HCT116 (cell line): ENCODE measurements at regions not wholly inside any gene's neighbourhood (a gene's known extent, or its start where the extent isn't known, plus 50 kb on each side); places are given as distances from the start of the nearest gene placed in this dataset.

Experiments used
- ELF1 ChIP-seq: IDR thresholded peaks from 2 replicates; pipeline ENCODE4 v1.6.1; 2012; ENCODE audit warnings: low read depth, borderline replicate concordance
- EZH2phosphoT487 ChIP-seq: fragments of 200-600 bp; IDR thresholded peaks from 2 replicates; pipeline ENCODE4 v1.6.1; 2018; ENCODE audit warnings: antibody characterized with exemption, borderline replicate concordance
- POLR2A ChIP-seq: IDR thresholded peaks from 2 replicates; pipeline ENCODE4 v1.7.0; 2011; ENCODE audit warnings: borderline replicate concordance; ENCODE audit not compliant: insufficient read depth, insufficient read length; ENCODE audit errors: extremely low read depth
- POLR2AphosphoS5 ChIP-seq: IDR thresholded peaks from 2 replicates; pipeline ENCODE4 v1.6.1; 2011; ENCODE audit warnings: mild to moderate bottlenecking, low read depth, low read length, moderate library complexity
- RAD21 ChIP-seq: IDR thresholded peaks from 2 replicates; pipeline ENCODE4 v1.6.1; 2012; ENCODE audit warnings: low read depth, mild to moderate bottlenecking
- YY1 ChIP-seq: IDR thresholded peaks from 2 replicates; pipeline ENCODE4 v1.6.1; 2011; ENCODE audit warnings: low read length, low read depth, moderate library complexity, mild to moderate bottlenecking; ENCODE audit not compliant: insufficient replicate concordance; ENCODE audit errors: extremely low read depth
- ZFX ChIP-seq: fragments of 450-650 bp; IDR thresholded peaks from 2 replicates; pipeline ENCODE4 v1.6.1; 2017
- TF ChIP-seq, protein P1 (sequence below), 3 experiments: fragments of 200-600 bp in 1 of 3; sonication (generic) in 1 of 3; IDR thresholded peaks in 2 of 3; conservative IDR thresholded peaks in 1 of 3; 2 replicates each; pipeline ENCODE4 v1.5.1; 2012 to 2017; ENCODE audit warnings: low read depth in 2 of 3, low read length in 2 of 3, antibody characterized with exemption in 1 of 3, borderline replicate concordance in 1 of 3, control low read depth in 1 of 3, mild to moderate bottlenecking in 1 of 3, mixed read lengths in 1 of 3, mixed run types in 1 of 3, moderate library complexity in 1 of 3; ENCODE audit not compliant: insufficient read depth in 1 of 3
- TF ChIP-seq, protein P2 (sequence below): IDR thresholded peaks from 2 replicates; pipeline ENCODE4 v1.6.1; 2012

DNA sequence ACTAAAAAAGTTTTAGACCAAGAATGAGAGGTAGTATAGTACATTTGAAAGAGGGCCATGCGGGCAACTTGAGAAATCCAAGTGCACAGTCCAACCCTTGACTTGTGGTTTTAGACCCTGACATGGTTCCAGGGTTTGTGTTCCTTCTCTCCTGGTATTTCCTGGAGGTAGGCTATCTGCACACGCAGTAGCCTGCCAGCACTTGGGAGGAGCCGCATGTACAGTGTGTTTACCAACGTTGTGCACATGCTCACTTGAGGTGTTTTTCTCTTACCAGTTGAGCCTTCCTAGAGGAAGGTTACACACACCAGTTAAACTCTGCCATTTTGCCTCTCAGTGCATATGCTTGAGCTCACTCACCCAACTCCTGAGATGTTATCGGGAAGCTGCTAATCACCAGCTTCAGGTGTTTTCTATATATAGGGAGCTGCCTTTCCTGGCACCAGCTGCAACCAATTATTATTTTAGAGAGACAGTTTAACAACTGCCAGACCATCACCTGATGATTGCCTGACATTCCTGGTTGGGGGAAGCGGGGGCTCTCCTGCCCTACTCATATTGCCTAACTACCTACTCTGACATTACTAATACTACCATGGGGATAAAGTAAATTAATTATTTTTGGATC is 593.4 kb upstream of the TUSC1 start:
- TF ChIP-seq ELF1, result no peak
- TF ChIP-seq POLR2AphosphoS5, result no peak
- TF ChIP-seq RAD21, result no peak
- TF ChIP-seq POLR2A, result no peak
- TF ChIP-seq, protein P1, sequence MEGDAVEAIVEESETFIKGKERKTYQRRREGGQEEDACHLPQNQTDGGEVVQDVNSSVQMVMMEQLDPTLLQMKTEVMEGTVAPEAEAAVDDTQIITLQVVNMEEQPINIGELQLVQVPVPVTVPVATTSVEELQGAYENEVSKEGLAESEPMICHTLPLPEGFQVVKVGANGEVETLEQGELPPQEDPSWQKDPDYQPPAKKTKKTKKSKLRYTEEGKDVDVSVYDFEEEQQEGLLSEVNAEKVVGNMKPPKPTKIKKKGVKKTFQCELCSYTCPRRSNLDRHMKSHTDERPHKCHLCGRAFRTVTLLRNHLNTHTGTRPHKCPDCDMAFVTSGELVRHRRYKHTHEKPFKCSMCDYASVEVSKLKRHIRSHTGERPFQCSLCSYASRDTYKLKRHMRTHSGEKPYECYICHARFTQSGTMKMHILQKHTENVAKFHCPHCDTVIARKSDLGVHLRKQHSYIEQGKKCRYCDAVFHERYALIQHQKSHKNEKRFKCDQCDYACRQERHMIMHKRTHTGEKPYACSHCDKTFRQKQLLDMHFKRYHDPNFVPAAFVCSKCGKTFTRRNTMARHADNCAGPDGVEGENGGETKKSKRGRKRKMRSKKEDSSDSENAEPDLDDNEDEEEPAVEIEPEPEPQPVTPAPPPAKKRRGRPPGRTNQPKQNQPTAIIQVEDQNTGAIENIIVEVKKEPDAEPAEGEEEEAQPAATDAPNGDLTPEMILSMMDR (IDR thresholded peaks at IDR 0.05 in 2 of 3, conservative IDR thresholded peaks at IDR 0.05 in 1 of 3; ENCODE audit: borderline replicate concordance in 1 of 3, insufficient read depth in 1 of 3, low read depth in 2 of 3, low read length in 2 of 3), result no peak
- TF ChIP-seq, protein P2, sequence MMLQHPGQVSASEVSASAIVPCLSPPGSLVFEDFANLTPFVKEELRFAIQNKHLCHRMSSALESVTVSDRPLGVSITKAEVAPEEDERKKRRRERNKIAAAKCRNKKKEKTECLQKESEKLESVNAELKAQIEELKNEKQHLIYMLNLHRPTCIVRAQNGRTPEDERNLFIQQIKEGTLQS, result no peak
- TF ChIP-seq YY1, result no peak
- no peak for TF ChIP-seq ZFX
- no peak for TF ChIP-seq EZH2phosphoT487
